ENCODE measurements at regions not wholly inside any gene's neighbourhood (a gene's known extent, or its start where the extent isn't known, plus 50 kb on each side); places are given as distances from the start of the nearest gene placed in this dataset.
"Not testable (repeated sequence)": the region's sequence is repeated elsewhere in the genome, so short reads cannot be mapped to it uniquely, and the experiment has no call there.

DNA sequence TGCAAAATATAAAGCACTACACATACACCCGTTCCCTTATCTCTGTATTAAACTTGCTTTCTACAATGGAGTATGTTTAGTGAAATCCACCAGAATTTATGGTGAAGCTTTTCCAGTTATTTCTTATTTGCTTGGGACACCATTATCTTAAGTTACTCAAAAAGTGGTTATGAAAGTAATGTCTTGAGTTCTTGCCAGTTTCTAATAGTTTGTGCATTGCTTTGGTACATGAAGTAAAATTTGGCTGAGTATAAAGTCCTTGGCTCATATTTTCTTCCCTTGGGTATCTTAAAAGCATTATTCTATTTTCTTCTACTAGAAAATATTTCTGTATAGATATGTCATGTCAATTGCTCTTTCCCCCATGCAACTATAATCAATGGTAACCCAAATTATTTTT is 85.2 kb downstream of the POLR1F start:
- no peak for DNase-seq

DNA sequence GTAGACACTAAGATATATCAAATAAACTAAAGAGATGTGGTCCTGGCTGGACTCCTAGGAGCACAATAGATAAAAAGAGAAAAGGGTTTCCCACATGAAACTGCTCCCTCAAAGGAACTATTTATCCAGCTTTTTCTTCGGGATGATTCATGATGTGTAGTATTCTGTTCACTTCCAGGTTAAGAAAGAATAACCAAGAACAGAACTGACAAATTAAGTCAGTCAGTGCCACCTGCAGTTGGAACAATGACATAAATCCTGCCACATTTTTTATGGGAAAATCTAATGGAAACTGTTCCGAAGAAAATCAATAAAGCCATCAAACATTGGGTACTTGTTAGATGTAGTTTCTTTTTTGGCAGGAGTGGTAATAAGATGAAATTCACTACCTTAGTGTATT is 87.1 kb downstream of the POLR1F start:
- no peak for DNase-seq

DNA sequence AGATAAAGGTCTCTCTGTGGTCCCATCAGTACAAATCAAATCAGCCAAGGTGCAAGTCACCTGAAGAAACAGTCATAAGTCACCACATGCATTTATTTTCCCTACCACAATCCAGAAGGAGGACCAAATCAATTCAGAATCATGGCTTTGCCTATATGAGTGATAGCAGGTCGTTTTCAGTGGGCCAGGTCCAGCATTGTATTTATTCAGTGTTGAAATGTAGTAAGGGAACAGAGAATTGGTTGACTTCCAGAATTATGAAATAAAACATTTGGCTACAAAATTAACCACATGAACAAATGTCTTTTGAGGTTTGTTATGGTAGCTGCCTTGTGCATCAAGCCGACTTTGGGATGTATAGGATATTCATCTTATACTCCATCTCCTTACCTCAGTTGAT is 88.4 kb downstream of the POLR1F start:
- DNase-seq, result no peak

DNA sequence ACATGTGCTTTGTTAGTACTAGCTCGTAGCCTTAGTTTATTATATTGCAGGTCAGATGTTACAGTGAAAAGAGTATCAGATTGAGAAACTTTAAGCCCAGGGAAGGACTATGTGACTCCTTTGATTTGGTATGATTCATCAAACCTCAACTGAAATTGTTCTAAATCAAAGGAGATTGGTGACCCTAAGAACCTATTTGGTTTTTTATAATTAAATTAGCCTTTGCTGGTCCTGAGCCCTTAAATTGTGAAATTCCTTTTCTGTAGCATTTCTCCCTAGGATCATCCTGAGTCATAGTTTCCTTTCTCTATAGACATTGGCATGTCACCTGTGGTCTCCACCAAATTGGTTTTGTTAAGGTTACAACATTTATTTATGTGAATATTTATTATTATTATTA is 89.7 kb downstream of the POLR1F start:
- no peak for DNase-seq

DNA sequence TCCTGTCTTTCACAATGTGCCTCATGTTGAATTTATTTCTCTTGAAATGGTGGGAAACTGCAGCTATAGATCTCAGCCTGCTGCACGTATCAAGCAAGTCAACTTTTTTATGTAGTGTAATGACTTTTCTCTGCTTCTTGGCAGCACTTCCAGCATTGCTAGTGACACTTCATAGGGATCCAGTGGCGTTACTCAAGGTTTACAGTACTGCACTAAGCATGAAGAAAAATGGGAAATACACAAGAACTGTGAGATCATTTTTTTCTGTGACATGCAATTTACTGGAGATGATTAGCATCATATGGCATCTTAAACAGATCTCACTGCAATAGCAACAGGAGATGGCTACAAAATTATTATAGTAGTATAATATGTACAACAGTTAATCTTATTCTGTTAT is 90.9 kb downstream of the POLR1F start:
- DNase-seq, result no peak

DNA sequence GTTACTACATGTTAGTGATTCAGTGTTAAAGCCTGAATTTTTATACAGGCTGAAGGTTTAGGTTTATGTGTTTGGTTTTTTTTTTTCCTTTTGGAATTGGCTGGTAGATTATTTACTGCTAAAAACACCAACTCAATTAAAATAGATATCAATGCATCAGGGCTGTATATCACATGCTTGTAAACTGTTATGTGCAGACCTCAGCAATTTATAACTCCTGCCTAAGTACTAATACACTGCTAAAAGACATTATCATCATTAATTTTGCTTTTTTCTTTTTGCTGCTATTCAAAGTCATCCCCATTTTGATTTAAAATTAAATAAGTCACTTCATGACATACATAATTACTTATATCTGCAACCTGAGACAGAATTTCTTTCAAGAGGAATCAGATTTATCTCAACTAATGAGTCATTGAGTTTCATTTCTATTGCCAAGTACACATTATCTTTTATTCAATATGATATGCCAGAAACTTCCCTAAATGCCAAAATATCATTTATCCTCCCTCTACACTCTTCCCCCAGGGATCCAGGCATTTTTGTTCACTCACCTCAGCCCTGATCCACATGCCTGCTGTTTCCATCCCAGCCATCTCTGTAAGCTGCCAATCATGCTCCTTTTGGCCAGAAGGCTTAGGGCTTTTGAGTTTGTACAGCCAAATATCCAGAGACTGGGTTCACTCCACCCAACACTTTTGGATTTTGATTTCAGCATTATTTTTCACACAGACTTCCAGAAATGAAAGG is 98.5 kb downstream of the POLR1F start:
- no peak for DNase-seq

GRCh38 chr7:19589446-19589845 is 119.4 kb downstream of the POLR1F start:
- no peak for DNase-seq

DNA sequence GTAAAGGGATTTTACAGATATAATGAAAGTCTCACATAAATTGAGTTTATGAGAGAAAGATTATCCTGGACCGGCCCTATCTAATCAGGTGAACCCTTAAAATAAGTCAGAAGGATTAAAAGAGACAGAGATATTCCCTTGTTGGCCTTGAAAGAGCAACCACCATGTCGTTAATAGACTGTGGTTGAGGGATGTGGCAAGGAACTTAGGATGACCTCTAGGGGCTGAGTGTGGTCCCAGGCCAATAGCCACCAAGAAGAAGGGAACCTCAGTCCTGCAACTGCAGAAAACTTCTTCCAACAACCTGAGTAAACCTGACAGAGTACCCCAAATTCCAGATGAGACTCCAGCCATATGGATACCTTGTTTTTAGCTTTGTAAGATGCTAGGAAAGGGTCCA is 121.5 kb downstream of the POLR1F start:
- no peak for DNase-seq

DNA sequence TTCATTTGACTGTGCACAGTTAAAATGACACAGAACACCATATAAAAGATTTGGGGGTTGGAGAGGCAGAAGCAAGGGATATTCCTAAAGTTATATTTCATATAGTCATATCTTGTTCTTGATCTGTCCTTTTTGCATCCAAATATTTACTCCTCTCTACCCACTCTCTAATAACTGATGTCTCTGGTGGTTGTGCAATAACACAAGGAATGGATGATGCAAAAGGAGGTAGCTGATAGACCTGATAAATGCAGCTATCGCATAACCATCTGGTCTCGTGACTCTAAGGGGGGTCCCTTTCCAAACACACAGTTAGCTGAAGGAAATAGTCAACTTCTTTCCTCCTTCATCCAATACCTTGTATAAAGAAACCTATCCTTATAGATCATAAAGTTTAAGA is 123.1 kb downstream of the POLR1F start:
- DNase-seq, result no peak

GRCh38 chr7:19575909-19576557 is 132.8 kb downstream of the POLR1F start:
- no peak for DNase-seq

DNA sequence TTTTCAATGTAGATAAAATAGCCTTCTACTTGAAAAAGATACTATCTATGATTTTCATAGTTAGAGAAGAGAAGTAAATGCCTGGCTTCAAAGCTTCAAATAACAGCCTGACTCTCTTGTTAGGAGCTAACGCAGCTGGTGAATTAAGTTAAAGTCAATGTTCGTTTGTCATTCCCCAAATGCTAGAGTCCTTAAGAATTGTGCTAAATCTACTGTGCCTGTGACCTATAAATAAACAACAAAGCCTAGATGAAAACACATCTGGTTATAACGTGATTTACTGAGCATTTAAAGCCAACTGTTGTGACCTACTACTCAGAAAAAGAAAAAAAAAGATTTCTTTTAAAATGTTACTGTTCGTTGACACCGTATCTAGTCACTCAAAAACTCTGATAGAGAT is 134.7 kb downstream of the POLR1F start:
- no peak for DNase-seq

DNA sequence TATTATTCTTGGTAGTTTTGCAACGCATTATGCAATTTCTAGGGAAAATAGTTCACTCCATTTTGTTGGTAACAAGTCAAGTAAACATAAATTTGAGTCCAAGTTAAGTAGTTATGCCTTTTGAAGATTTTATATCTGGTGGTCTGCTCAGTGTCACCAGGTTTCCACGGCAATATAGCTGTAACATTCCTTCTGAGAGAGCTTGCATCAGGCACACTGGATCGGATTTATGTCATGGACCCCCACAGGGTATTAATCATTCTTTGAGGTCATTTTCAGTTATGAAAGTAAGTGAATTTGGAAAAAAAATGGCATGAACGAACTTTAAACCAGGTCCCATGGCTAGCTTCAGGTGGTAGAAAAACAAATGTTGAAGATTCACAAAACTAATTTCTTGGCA is 136.3 kb downstream of the POLR1F start:
- no peak for DNase-seq

GRCh38 chr7:19567011-19567410 is 141.8 kb downstream of the POLR1F start:
- no peak for DNase-seq

GRCh38 chr7:19565602-19566001 is 143.2 kb downstream of the POLR1F start:
- DNase-seq, result no peak

- DNase-seq, result no peak
Observed at GRCh38 chr7:19561121-19561805, 147.6 kb downstream of the POLR1F start.

DNA sequence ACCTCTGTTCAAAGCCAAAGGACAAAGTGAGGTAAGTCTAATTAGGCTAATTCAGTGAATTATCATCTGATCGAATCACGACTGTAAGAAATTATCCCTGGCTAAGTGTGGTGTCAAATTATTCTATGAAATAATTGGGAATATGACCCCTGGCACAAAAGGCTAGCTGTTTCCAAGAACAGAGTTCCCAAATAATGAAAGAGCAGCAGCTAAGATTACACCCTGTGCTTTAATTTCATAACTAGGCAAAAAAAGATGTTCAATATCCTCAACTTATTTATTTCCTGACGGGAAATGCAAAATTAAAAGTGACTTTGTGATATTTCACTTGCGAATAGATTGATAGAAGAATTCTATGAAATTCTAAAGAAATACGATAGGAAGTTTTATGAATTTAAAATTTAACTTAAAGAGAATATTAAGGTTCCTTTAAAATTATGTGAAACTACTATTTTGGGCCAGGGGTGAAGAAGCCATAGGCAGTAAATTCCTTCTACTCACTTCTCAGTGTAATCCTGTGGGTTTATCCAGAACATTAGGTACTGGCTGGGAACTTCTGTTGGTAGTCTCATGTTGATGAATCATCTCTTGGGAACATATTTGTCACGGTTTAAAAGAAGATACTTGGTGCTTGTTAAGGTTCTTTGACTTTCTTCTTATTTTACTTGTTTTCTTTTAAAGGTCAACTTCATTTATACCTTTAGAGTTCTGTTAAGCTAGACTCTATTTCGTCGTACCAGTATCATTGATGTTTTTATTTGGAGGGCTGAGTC is 148.5 kb downstream of the POLR1F start:
- DNase-seq, result no peak

- DNase-seq, result no peak
Observed at GRCh38 chr7:19558527-19558926, 150.3 kb downstream of the POLR1F start.

DNA sequence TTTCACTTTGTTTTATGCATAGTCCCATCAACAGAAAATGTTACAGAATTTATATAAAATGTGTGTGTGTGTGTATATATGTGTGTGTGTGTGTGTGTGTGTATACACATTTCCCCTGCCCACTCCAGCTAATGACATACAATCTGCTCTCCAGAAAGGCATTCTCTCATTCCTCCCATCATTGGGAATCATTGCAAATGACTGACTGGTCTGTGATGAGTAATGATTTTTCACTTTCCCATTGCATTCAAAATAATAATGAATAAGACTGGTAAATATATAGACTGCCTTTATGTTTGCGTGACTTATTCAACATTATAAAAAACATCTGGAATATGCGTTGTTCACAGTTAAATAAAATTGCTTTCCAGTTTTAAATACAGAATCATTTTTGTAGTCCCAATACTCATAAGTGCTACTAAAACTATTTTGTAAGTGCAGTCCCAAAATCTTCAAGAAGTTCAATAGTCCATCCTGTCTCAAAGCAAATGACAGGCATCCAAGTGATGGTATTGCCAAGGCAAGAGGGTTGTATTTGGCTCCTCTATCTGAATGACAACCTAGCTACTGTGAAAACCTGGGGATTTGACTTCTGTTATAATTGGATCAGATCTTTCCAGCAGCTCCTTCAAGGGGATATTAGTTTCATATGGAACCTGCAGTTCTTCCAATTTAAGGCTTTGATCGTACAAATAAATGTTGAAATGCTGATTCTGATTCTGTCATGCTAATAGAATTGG is 150.9 kb downstream of the POLR1F start:
- no peak for DNase-seq

DNA sequence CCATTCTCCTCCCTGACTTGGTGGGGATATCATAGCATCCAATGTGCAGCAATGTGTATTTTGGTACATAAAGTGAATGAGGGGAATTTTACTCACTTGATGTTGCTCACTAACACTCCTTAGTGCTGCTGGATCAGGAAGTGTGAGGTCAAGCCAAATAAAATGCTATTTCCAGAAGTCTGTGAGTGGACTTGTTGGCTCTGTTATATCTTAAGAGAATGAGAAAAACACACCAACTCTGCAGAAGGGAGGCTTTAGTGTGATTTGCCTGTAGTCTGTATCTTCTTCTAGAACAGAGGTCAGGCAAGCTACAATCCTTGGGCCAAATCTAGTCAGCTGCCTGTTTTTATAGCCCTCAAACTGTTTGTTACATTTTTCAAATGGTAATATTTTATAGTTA is 154.3 kb downstream of the POLR1F start:
- no peak for DNase-seq

DNA sequence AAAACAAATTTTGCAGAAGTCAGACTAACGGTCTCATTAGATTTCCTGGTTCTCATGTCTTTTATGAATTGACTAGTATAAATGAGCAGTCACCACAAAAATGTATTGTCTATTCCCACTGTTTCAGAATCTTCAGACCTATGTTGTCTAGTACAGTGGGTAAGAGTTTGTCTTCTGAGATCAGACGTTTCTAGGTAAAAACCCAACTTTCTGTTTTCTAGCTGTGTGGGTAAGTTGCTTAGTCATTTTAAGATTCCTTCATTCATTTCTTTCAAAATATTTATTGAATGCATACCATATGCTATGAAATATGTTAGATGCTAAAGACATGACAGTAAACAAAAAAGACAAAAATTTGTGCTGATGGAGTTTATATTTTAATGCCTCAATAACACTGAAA is 156.3 kb downstream of the POLR1F start:
- DNase-seq, result no peak

GRCh38 chr7:19549246-19549645 is 159.6 kb downstream of the POLR1F start:
- not testable (repeated sequence) for DNase-seq

DNA sequence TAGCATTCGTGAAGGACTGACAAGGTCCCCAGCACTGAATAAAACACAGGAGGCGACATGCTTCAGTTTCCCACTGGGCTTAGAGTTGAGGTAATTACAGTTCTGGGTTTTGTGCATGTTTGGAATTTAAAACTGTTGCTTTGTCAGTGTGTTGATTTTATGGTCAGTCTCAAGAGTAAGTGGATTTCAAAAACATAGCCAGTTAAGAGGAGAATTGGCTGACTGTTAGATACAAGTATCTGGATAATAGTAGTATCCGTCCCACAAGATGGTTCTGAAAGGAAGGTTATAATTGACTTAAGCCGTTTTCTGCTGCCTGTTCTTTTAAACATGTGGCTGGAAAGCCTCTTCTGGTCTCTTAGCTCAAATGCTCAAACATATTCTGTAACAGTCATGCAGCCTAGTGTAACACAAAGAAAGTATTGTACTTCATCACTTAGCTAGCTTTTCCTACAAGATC is 170.9 kb downstream of the POLR1F start:
- DNase-seq, result no peak

GRCh38 chr7:19533266-19533665 is 175.6 kb downstream of the POLR1F start:
- no peak for DNase-seq

All from NCI-H774 (cell line).